ENCODE measurements at regions not wholly inside any gene's neighbourhood (a gene's known extent, or its start where the extent isn't known, plus 50 kb on each side); places are given as distances from the start of the nearest gene placed in this dataset.

- no peak overlapping the region for H3K4me3 Mint-ChIP-seq
- ATAC-seq (no peak), DNase-seq (no peak)
- no peaks in the 10 kb centered on the region for H3K36me3 Mint-ChIP-seq (ENCODE audit: insufficient read depth)
- no peaks in the 10 kb centered on the region for H3K4me1 Mint-ChIP-seq (ENCODE audit: low read depth)
- H3K9me3 Mint-ChIP-seq: no peaks in the 10 kb centered on the region
- H3K27me3 Mint-ChIP-seq (ENCODE audit: low read depth): peaks cover 2% of the 10 kb centered on the region
These were observed 568.9 kb upstream of the MKI67 start for GRCh38 chr10:128694851-128695725.

GRCh38 chr10:128695931-128696330 is 569.7 kb upstream of the MKI67 start:
- Mint-ChIP-seq H3K27me3 (ENCODE audit: low read depth) (peaks cover 2% of the 10 kb centered on the region), H3K36me3 (ENCODE audit: insufficient read depth) (no peaks in the 10 kb centered on the region)
- no peak for ATAC-seq

GRCh38 chr10:128697437-128697836 is 571.2 kb upstream of the MKI67 start:
- no peak overlapping the region for H3K4me3 Mint-ChIP-seq
- ATAC-seq (no peak), DNase-seq (no peak)
- H3K36me3 Mint-ChIP-seq (ENCODE audit: insufficient read depth): no peaks in the 10 kb centered on the region
- H3K4me1 Mint-ChIP-seq (ENCODE audit: low read depth): no peaks in the 10 kb centered on the region
- no peaks in the 10 kb centered on the region for H3K9me3 Mint-ChIP-seq
- peaks cover 2% of the 10 kb centered on the region for H3K27me3 Mint-ChIP-seq (ENCODE audit: low read depth)

More at GRCh38 chr10:128695931-128696330, 569.7 kb upstream of the MKI67 start:
- Mint-ChIP-seq H3K9me3 (no peaks in the 10 kb centered on the region), H3K4me1 (ENCODE audit: low read depth) (no peaks in the 10 kb centered on the region), H3K4me3 (no peak overlapping the region)
- no peak for DNase-seq

- no peaks in the 10 kb centered on the region for H3K36me3 Mint-ChIP-seq (ENCODE audit: insufficient read depth)
- no peaks in the 10 kb centered on the region for H3K9me3 Mint-ChIP-seq
- no peaks in the 10 kb centered on the region for H3K4me1 Mint-ChIP-seq (ENCODE audit: low read depth)
- H3K4me3 Mint-ChIP-seq: no peak overlapping the region
- ATAC-seq (no peak), DNase-seq (no peak)
- no peaks in the 10 kb centered on the region for H3K27me3 Mint-ChIP-seq (ENCODE audit: low read depth)
These were observed 575.2 kb upstream of the MKI67 start for GRCh38 chr10:128701381-128701780.

GRCh38 chr10:128701837-128702236 is 575.6 kb upstream of the MKI67 start:
- no peak overlapping the region for H3K4me3 Mint-ChIP-seq
- H3K27me3 Mint-ChIP-seq (ENCODE audit: low read depth): no peaks in the 10 kb centered on the region
- H3K4me1 Mint-ChIP-seq (ENCODE audit: low read depth): no peaks in the 10 kb centered on the region
- no peaks in the 10 kb centered on the region for H3K9me3 Mint-ChIP-seq
- H3K36me3 Mint-ChIP-seq (ENCODE audit: insufficient read depth): no peaks in the 10 kb centered on the region
- ATAC-seq: no peak
- DNase-seq: no peak

- no peaks in the 10 kb centered on the region for H3K4me1 Mint-ChIP-seq (ENCODE audit: low read depth)
- ATAC-seq: no peak
These were observed 578.5 kb upstream of the MKI67 start for GRCh38 chr10:128704716-128705115.

GRCh38 chr10:128708182-128708581 is 582.0 kb upstream of the MKI67 start:
- DNase-seq: no peak
- no peaks in the 10 kb centered on the region for H3K36me3 Mint-ChIP-seq (ENCODE audit: insufficient read depth)
- H3K4me3 Mint-ChIP-seq: no peak overlapping the region
- H3K9me3 Mint-ChIP-seq: no peaks in the 10 kb centered on the region
- H3K4me1 Mint-ChIP-seq (ENCODE audit: low read depth): no peaks in the 10 kb centered on the region
- H3K27me3 Mint-ChIP-seq (ENCODE audit: low read depth): peaks cover 6% of the 10 kb centered on the region
- ATAC-seq: no peak

More at GRCh38 chr10:128704716-128705115, 578.5 kb upstream of the MKI67 start:
- Mint-ChIP-seq H3K9me3 (no peaks in the 10 kb centered on the region), H3K4me3 (no peak overlapping the region), H3K36me3 (ENCODE audit: insufficient read depth) (no peaks in the 10 kb centered on the region), H3K27me3 (ENCODE audit: low read depth) (peaks cover 5% of the 10 kb centered on the region)
- DNase-seq: no peak

- no peak for ATAC-seq
- DNase-seq: no peak
- Mint-ChIP-seq H3K27me3 (ENCODE audit: low read depth) (peaks cover 6% of the 10 kb centered on the region), H3K4me1 (ENCODE audit: low read depth) (no peaks in the 10 kb centered on the region), H3K36me3 (ENCODE audit: insufficient read depth) (no peaks in the 10 kb centered on the region), H3K9me3 (no peaks in the 10 kb centered on the region), H3K4me3 (no peak overlapping the region)
These were observed 583.5 kb upstream of the MKI67 start for GRCh38 chr10:128709686-128710085.

- ATAC-seq: no peak
- H3K27me3 Mint-ChIP-seq (ENCODE audit: low read depth): peaks cover 6% of the 10 kb centered on the region
- no peak for DNase-seq
- no peaks in the 10 kb centered on the region for H3K36me3 Mint-ChIP-seq (ENCODE audit: insufficient read depth)
- H3K4me3 Mint-ChIP-seq: no peak overlapping the region
- no peaks in the 10 kb centered on the region for H3K4me1 Mint-ChIP-seq (ENCODE audit: low read depth)
- no peaks in the 10 kb centered on the region for H3K9me3 Mint-ChIP-seq
These were observed 584.0 kb upstream of the MKI67 start for GRCh38 chr10:128710098-128710797.

GRCh38 chr10:128710798-128711183 is 584.6 kb upstream of the MKI67 start:
- no peak for DNase-seq
- no peak for ATAC-seq
- H3K9me3 Mint-ChIP-seq: no peaks in the 10 kb centered on the region
- no peak overlapping the region for H3K4me3 Mint-ChIP-seq
- H3K27me3 Mint-ChIP-seq (ENCODE audit: low read depth): peaks cover 6% of the 10 kb centered on the region
- H3K36me3 Mint-ChIP-seq (ENCODE audit: insufficient read depth): no peaks in the 10 kb centered on the region
- H3K4me1 Mint-ChIP-seq (ENCODE audit: low read depth): no peaks in the 10 kb centered on the region

GRCh38 chr10:128711806-128712205 is 585.6 kb upstream of the MKI67 start:
- Mint-ChIP-seq H3K36me3 (ENCODE audit: insufficient read depth) (no peaks in the 10 kb centered on the region), H3K4me1 (ENCODE audit: low read depth) (no peaks in the 10 kb centered on the region), H3K9me3 (no peaks in the 10 kb centered on the region), H3K4me3 (no peak overlapping the region), H3K27me3 (ENCODE audit: low read depth) (peaks cover 6% of the 10 kb centered on the region)
- DNase-seq (no peak), ATAC-seq (no peak)

GRCh38 chr10:128712661-128713400 is 586.6 kb upstream of the MKI67 start:
- Mint-ChIP-seq H3K27me3 (ENCODE audit: low read depth) (peaks cover 6% of the 10 kb centered on the region), H3K4me3 (no peak overlapping the region), H3K4me1 (ENCODE audit: low read depth) (no peaks in the 10 kb centered on the region), H3K9me3 (no peaks in the 10 kb centered on the region), H3K36me3 (ENCODE audit: insufficient read depth) (no peaks in the 10 kb centered on the region)
- no peak for DNase-seq
- ATAC-seq: no peak

- DNase-seq (no peak), ATAC-seq (no peak)
- H3K4me3 Mint-ChIP-seq: no peak overlapping the region
- no peaks in the 10 kb centered on the region for H3K9me3 Mint-ChIP-seq
- no peaks in the 10 kb centered on the region for H3K4me1 Mint-ChIP-seq (ENCODE audit: low read depth)
- no peaks in the 10 kb centered on the region for H3K36me3 Mint-ChIP-seq (ENCODE audit: insufficient read depth)
- peaks cover 6% of the 10 kb centered on the region for H3K27me3 Mint-ChIP-seq (ENCODE audit: low read depth)
These were observed 587.2 kb upstream of the MKI67 start for GRCh38 chr10:128713471-128713870.

- H3K9me3 Mint-ChIP-seq: no peaks in the 10 kb centered on the region
- H3K4me1 Mint-ChIP-seq (ENCODE audit: low read depth): no peaks in the 10 kb centered on the region
- H3K4me3 Mint-ChIP-seq: no peak overlapping the region
- H3K36me3 Mint-ChIP-seq (ENCODE audit: insufficient read depth): no peaks in the 10 kb centered on the region
- no peak for ATAC-seq
- peaks cover 6% of the 10 kb centered on the region for H3K27me3 Mint-ChIP-seq (ENCODE audit: low read depth)
- no peak for DNase-seq
These were observed 587.8 kb upstream of the MKI67 start for GRCh38 chr10:128713874-128714570.
